ENCODE measurements at regions not wholly inside any gene's neighbourhood (a gene's known extent, or its start where the extent isn't known, plus 50 kb on each side); places are given as distances from the start of the nearest gene placed in this dataset.

DNA sequence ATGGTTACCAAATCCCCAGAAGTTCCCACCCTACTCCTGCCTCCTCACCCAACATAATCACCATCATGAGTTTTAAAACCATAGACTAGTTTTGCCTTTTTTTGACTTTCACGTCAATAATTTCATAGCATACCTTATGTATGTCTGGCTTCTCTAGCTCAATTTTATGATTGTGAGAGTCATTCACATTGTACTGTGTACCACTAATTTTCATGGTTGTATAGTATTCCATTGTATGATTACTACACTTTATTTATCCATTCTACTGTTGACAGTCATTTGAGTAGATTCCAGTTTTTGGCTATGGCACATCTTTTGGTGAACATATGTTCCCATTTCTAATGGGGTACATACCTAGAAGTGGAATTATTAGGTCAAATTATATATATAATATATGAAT is 195.3 kb upstream of the TCF21 start:
- 86 to 100% (median 88%) methylated on average over 1 of the region's 1 CpG for WGBS, 4 donors

DNA sequence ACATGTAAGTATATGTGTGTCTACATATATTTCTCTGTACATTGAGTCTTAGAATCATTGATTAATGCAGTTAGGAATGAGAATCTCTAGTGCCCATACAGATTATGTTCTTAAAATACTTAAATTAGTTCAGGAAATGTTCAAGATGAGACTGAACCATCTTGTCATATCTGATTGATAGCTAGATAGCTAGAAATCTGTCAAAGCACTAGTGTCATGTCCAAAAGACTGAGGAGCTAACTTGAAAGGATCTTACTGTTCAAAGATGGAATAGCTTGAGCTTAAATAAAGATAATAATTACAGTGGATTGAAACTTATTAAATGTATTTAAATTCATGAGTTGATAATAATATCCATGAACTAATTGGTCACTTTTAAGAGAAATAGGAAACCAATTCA is 191.7 kb upstream of the TCF21 start:
- H3K27me3 ChIP-seq, result no peaks in the 10 kb centered on the region
- no peaks in the 10 kb centered on the region for H3K4me1 ChIP-seq (replicated peaks in 1 of 2)
- no peak for TF ChIP-seq POLR2A (IDR thresholded peaks at IDR 0.05)
- TF ChIP-seq, protein P1, sequence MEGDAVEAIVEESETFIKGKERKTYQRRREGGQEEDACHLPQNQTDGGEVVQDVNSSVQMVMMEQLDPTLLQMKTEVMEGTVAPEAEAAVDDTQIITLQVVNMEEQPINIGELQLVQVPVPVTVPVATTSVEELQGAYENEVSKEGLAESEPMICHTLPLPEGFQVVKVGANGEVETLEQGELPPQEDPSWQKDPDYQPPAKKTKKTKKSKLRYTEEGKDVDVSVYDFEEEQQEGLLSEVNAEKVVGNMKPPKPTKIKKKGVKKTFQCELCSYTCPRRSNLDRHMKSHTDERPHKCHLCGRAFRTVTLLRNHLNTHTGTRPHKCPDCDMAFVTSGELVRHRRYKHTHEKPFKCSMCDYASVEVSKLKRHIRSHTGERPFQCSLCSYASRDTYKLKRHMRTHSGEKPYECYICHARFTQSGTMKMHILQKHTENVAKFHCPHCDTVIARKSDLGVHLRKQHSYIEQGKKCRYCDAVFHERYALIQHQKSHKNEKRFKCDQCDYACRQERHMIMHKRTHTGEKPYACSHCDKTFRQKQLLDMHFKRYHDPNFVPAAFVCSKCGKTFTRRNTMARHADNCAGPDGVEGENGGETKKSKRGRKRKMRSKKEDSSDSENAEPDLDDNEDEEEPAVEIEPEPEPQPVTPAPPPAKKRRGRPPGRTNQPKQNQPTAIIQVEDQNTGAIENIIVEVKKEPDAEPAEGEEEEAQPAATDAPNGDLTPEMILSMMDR (IDR thresholded peaks at IDR 0.05), result no peak
- intact Hi-C loops (cut with DNase I), result no loop called here
- H3K4me3 ChIP-seq, result no peak overlapping the region
- H3K9me3 ChIP-seq (replicated peaks in 1 of 3), result no peaks in the 10 kb centered on the region
- no peak for DNase-seq
- H3K36me3 ChIP-seq (replicated peaks in 1 of 2), result no peaks in the 10 kb centered on the region
- H3K27ac ChIP-seq, result no peak overlapping the region

More for the DNA sequence above, 195.3 kb upstream of the TCF21 start:
- no peaks in the 10 kb centered on the region for H3K4me1 ChIP-seq (replicated peaks in 1 of 2)
- TF ChIP-seq, protein P1 (IDR thresholded peaks at IDR 0.05), result no peak
- no peak for TF ChIP-seq POLR2A (IDR thresholded peaks at IDR 0.05)
- no peaks in the 10 kb centered on the region for H3K27me3 ChIP-seq
- no peaks in the 10 kb centered on the region for H3K36me3 ChIP-seq (replicated peaks in 1 of 2)
- no peak for DNase-seq
- no peak overlapping the region for H3K4me3 ChIP-seq
- no peak overlapping the region for H3K27ac ChIP-seq
- intact Hi-C loops (cut with DNase I), result no loop called here
- H3K9me3 ChIP-seq (replicated peaks in 1 of 3), result no peaks in the 10 kb centered on the region

DNA sequence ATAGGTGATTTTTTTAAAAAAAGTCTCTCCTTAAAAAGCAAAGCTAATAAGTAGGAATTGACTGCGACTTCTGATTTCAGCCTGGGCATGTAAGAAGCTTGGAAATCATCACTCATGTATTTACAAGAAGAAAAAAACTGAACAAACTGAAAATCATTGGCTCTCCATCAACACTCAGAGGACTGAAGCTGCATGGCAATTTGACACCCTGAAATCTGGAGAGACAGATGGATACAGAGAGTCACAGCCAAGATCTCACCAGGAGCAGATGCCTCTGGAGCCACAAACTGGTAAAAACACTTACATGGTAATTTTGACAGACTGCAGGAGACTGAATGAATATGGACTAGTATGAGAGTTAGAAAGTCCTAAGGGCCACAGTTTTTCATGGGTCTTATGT is 191.2 kb upstream of the TCF21 start:
- no peaks in the 10 kb centered on the region for H3K36me3 ChIP-seq (replicated peaks in 1 of 2)
- no peak overlapping the region for H3K4me3 ChIP-seq
- no peaks in the 10 kb centered on the region for H3K9me3 ChIP-seq (replicated peaks in 1 of 3)
- no peak for DNase-seq
- no peaks in the 10 kb centered on the region for H3K27me3 ChIP-seq
- 63 to 83% (median 75%) methylated on average over 1 of the region's 1 CpG for WGBS, 4 donors
- intact Hi-C loops (cut with DNase I), result no loop called here
- H3K4me1 ChIP-seq (replicated peaks in 1 of 2), result no peaks in the 10 kb centered on the region
- H3K27ac ChIP-seq, result no peak overlapping the region
- TF ChIP-seq POLR2A (IDR thresholded peaks at IDR 0.05), result no peak
- TF ChIP-seq, protein P1 (IDR thresholded peaks at IDR 0.05), result no peak

DNA sequence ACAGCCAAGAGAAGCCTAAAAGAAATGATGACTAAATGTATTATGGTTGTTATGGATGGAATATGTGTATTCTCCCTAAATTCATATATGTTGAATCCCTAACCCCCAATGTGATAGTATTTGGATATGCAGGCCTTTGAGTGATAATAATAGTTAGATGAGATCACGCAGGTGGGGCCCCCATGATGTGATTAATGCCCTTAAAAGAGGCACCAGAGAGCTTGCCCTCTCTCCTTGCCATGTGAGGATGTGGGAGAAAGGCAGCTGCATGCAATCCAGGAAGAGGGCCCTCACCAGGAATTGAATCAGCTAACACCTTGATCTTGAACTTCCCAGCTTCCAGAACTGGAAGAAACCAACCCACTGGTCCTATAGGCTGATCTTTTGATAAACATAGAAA is 190.6 kb upstream of the TCF21 start:
- intact Hi-C loops (cut with DNase I), result no loop called here
- H3K4me1 ChIP-seq (replicated peaks in 1 of 2), result no peaks in the 10 kb centered on the region
- H3K27me3 ChIP-seq, result no peaks in the 10 kb centered on the region
- no peaks in the 10 kb centered on the region for H3K9me3 ChIP-seq (replicated peaks in 1 of 3)
- 50 to 78% (median 64%) methylated on average over 1 of the region's 1 CpG for WGBS, 4 donors
- no peak overlapping the region for H3K4me3 ChIP-seq
- no peaks in the 10 kb centered on the region for H3K36me3 ChIP-seq (replicated peaks in 1 of 2)
- TF ChIP-seq, protein P1 (IDR thresholded peaks at IDR 0.05), result no peak
- TF ChIP-seq POLR2A (IDR thresholded peaks at IDR 0.05), result no peak
- H3K27ac ChIP-seq, result no peak overlapping the region
- DNase-seq, result no peak

All from adrenal gland (tissue), 9 donors.